ENCODE measurements at regions not wholly inside any gene's neighbourhood (a gene's known extent, or its start where the extent isn't known, plus 50 kb on each side); places are given as distances from the start of the nearest gene placed in this dataset.

DNA sequence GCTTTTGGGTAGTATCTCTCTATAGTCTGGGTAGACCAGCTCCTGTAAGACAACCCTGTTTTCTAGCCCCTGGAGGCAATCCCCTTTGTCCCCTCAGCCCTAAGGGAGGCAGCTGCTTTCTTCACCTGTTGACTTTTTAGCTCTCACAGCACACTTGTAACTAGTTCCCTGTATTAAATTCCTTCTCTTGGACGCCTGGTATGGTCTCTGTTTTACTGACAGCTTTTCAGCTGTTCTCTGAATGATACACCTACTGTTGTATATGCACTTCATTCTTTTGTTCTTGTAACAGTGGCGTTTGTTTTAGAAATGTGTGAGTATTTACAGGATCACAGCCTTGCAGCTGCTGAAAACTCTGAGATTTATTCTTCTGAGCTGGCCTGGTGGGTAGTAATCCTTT lies 413.0 kb upstream of the RBMS3 start:
- TF ChIP-seq EZH2phosphoT487 (IDR thresholded peaks at IDR 0.05; ENCODE audit: low read length) = no peak
- TF ChIP-seq, protein P1, sequence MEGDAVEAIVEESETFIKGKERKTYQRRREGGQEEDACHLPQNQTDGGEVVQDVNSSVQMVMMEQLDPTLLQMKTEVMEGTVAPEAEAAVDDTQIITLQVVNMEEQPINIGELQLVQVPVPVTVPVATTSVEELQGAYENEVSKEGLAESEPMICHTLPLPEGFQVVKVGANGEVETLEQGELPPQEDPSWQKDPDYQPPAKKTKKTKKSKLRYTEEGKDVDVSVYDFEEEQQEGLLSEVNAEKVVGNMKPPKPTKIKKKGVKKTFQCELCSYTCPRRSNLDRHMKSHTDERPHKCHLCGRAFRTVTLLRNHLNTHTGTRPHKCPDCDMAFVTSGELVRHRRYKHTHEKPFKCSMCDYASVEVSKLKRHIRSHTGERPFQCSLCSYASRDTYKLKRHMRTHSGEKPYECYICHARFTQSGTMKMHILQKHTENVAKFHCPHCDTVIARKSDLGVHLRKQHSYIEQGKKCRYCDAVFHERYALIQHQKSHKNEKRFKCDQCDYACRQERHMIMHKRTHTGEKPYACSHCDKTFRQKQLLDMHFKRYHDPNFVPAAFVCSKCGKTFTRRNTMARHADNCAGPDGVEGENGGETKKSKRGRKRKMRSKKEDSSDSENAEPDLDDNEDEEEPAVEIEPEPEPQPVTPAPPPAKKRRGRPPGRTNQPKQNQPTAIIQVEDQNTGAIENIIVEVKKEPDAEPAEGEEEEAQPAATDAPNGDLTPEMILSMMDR (IDR thresholded peaks at IDR 0.05; ENCODE audit: low read length) = no peak
- TF ChIP-seq EZH2 (optimal IDR thresholded peaks at IDR 0.05; ENCODE audit: low read depth, low read length) = no peak

Measured in MM.1S (cell line).